ENCODE measurements at regions not wholly inside any gene's neighbourhood (a gene's known extent, or its start where the extent isn't known, plus 50 kb on each side); places are given as distances from the start of the nearest gene placed in this dataset.

DNA sequence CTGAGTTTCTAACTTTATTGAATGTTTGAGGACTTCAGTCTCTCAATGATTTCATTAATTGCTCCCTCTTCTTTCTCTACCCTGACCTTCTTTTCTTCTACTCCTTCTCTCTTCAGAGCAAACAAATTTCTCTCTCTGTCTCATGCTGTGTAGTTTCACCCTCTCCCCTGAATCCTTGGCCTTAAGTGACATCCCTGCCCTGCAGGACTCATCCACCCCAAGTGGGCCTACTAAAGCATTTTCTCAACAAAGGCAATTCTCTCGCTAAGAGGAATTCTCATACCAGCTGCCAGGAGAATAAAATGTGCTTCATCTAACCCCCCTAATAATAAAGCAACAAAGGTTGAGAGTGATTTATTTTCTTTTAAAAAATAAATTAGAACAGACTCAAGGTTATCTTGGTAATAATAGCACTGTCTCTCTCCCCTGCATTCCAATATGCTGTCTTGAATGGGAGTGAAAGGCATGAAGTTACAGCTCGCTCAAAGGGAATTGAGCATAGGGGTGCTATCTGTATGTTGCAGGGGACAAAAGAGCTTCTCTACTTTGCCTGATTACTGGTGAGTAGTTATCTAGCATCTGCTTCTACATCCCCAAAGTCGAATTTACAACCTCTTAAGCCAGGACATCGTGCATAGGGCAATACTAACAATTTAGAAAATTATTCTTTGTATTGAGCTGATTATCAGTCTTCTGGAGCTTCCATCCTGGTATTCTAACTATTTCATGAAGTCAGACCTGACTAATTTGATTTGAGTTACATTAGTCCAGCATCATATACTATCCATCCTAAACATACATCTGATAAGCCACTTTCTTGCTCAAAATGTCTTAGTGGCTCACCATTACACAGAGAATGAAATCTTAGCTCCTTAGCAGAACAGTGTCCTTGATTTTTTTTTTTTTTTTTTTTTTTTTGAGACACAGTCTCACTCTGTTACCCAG is 76.9 kb upstream of the DNAJC19 start:
- DNase-seq, result no peak

DNA sequence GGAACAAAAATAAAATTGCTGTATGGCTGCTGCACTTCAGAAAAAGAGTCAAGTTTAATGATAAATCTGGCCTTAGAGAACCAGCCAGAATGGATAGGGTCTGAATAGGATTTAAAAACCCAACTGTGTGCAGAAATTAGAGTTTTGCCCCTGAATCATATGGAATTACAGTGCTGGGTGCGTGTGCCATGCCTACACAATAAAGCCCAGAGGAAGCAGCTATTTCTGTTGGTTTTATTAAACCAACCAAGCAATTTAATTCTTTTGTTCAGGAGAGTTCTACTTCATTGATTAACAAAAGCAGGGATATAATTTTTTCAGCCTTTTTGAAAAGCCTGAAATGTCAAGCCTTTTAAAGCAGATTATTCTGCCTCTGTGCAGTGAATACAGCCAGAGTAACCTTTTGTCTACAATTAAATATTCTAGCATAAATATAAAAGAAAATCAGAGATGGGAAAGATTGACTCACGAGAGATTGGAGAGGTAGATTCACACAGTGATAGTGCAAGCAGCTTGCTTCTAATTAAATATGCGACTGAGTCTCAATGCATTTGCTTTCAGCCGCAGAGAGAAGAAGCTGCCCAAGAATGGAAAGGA is 66.7 kb upstream of the DNAJC19 start:
- DNase-seq, result no peak

DNA sequence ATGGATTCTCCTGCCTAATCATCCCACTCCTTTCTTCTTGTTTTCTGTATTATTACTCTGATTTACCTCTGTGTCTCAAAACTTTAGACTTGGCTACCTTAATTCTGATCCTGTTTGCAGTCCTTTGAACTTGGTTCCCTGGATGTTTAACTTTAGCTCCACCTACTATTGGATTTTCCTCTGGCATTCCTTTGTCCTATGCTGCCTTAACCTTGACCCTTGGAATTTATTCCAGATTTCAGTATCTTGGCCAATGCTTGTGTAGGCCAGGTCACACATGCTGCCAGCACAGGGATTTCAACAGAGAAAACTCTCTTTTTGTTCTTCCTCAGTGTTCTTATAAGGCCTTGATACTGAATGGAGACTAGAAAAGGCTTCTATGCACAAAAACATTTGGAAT is 65.0 kb upstream of the DNAJC19 start:
- DNase-seq, result no peak

- DNase-seq, result no peak
Observed at GRCh38 chr3:181052256-181052655, 62.7 kb upstream of the DNAJC19 start.

DNA sequence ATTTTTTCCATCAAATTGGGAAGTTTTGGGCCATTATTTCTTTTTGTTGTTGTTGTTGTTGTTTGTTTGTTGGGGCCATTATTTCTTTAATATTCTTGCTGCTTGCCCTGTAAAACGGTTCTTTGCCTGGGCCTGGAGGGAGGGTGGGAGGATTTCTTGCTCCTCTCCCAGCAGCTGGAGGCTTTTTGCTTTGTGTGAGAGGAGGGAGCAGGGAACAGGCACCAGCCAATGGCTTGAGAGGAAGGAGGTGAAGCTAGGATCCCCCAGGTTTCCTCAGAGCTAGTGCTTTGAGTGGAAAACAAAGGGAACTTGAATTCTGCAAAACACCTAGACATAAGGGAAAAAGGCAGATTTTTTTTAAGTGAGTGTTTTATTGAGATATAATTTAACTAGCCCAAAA is 61.2 kb upstream of the DNAJC19 start:
- no peak for DNase-seq

DNA sequence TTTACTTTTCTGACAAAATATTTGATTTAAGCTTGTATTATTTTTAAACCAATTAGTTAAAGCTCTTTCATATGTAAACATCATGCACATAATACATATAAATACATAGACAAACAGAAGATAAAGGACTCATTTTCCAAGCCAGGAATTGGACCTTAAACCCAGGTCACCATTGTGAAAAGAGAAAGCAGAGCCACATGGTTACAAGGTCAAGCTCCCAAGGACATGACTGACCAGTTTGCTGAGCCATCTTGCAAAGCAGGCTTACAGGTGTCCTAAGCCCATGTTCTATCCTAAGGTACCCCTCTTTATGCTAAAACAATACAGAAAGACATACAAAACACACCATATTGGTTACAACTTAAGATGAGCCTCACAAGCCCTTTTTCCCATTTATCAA is 50.5 kb upstream of the DNAJC19 start:
- DNase-seq, result no peak
